Esophagus muscularis mucosa (tissue), 4 donors: ENCODE measurements at regions not wholly inside any gene's neighbourhood (a gene's known extent, or its start where the extent isn't known, plus 50 kb on each side); places are given as distances from the start of the nearest gene placed in this dataset.

Experiments used
- EP300 ChIP-seq: sonication (generic); formaldehyde crosslinking; IDR thresholded peaks from one replicate; pipeline ENCODE4 v1.6.1; 2017; ENCODE audit warnings: antibody characterized with exemption
- POLR2A ChIP-seq: fragments of 450-650 bp; IDR thresholded peaks from one replicate; pipeline ENCODE4 v1.6.1; 2017; ENCODE audit warnings: antibody characterized with exemption, moderate library complexity, mild to moderate bottlenecking, low read depth
- TF ChIP-seq, protein P1 (sequence below), 3 experiments: fragments of 200-600 bp in 2 of 3; fragments of 450-650 bp in 1 of 3; sonication (generic) in 2 of 3; IDR thresholded peaks; one replicate each; pipeline ENCODE4 v1.5.1; 2017 to 2019; ENCODE audit warnings: antibody characterized with exemption in 3 of 3, mild to moderate bottlenecking in 2 of 3, moderate library complexity in 1 of 3

DNA sequence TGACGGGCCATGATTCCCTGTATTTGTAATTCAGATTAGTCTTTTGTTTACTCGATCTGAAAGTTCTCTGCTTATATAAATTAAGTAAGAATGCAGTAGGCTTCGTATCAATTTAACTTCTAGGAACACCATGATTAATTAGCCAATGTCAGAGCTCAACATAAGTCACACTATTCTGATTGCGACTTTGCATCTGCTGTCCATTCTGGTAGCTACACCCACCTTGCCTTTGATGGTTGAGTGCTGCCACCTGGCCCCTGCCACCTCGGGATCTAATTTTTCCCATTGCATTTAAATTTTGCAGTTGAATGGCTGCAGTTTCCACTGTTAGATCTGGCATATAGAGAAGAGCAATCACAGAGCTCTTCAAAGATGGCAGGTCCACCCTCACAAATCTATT, 140.0 kb downstream of the LTN1 start:
- no peak for TF ChIP-seq EP300
- TF ChIP-seq, protein P1, sequence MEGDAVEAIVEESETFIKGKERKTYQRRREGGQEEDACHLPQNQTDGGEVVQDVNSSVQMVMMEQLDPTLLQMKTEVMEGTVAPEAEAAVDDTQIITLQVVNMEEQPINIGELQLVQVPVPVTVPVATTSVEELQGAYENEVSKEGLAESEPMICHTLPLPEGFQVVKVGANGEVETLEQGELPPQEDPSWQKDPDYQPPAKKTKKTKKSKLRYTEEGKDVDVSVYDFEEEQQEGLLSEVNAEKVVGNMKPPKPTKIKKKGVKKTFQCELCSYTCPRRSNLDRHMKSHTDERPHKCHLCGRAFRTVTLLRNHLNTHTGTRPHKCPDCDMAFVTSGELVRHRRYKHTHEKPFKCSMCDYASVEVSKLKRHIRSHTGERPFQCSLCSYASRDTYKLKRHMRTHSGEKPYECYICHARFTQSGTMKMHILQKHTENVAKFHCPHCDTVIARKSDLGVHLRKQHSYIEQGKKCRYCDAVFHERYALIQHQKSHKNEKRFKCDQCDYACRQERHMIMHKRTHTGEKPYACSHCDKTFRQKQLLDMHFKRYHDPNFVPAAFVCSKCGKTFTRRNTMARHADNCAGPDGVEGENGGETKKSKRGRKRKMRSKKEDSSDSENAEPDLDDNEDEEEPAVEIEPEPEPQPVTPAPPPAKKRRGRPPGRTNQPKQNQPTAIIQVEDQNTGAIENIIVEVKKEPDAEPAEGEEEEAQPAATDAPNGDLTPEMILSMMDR (IDR thresholded peaks at IDR 0.05), result no peak
- TF ChIP-seq POLR2A, result no peak
